ENCODE measurements at regions not wholly inside any gene's neighbourhood (a gene's known extent, or its start where the extent isn't known, plus 50 kb on each side); places are given as distances from the start of the nearest gene placed in this dataset.

DNA sequence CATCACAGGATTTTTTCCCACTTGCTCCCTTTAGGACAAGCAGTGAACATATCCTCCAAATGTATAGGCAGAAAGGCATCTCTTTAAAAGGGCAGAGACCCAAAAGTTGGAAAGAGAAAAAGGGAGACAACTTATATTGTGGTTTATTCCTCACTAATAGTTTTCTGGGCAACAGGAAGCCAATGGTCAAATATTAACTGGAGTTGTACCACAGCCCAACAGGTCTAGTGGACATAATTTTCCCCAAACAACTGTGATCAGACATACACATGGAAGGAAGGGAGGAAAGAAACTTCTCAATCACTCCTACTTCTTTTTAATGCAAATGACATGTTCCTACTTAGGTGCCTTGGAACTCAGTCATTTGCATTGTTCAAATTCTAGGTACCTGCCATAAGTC is 78.4 kb downstream of the SOX9 start:
- Histone ChIP-seq H3K36me3 (replicated peaks) (no peaks in the 10 kb centered on the region), H3K27me3 (replicated peaks) (no peaks in the 10 kb centered on the region), H3K4me3 (ENCODE audit: low read depth, low read length) (no peak overlapping the region), H3K27ac (no peak overlapping the region)
- in situ Hi-C loops (cut with HindIII; ENCODE audit: low pct_ligation_motif_present, low sequenced_read_pairs) = no loop called here
- TF ChIP-seq, protein P1, sequence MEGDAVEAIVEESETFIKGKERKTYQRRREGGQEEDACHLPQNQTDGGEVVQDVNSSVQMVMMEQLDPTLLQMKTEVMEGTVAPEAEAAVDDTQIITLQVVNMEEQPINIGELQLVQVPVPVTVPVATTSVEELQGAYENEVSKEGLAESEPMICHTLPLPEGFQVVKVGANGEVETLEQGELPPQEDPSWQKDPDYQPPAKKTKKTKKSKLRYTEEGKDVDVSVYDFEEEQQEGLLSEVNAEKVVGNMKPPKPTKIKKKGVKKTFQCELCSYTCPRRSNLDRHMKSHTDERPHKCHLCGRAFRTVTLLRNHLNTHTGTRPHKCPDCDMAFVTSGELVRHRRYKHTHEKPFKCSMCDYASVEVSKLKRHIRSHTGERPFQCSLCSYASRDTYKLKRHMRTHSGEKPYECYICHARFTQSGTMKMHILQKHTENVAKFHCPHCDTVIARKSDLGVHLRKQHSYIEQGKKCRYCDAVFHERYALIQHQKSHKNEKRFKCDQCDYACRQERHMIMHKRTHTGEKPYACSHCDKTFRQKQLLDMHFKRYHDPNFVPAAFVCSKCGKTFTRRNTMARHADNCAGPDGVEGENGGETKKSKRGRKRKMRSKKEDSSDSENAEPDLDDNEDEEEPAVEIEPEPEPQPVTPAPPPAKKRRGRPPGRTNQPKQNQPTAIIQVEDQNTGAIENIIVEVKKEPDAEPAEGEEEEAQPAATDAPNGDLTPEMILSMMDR (IDR thresholded peaks at IDR 0.05; ENCODE audit: low read depth, low read length, missing control alignments) = no peak
- no peak for DNase-seq

GRCh38 chr17:72204742-72205141 is 83.9 kb downstream of the SOX9 start:
- H3K4me3 ChIP-seq (ENCODE audit: low read depth, low read length) = no peak overlapping the region
- no peak for DNase-seq
- peaks cover 18% of the 10 kb centered on the region for H3K27me3 ChIP-seq (replicated peaks)
- TF ChIP-seq, protein P1 (IDR thresholded peaks at IDR 0.05; ENCODE audit: low read depth, low read length, missing control alignments) = no peak
- no peak overlapping the region for H3K27ac ChIP-seq
- in situ Hi-C loops (cut with HindIII; ENCODE audit: low pct_ligation_motif_present, low sequenced_read_pairs) = no loop called here
- H3K36me3 ChIP-seq (replicated peaks) = no peaks in the 10 kb centered on the region

- TF ChIP-seq, protein P1 (IDR thresholded peaks at IDR 0.05; ENCODE audit: low read depth, low read length, missing control alignments) = no peak
- no peak for DNase-seq
- no peak overlapping the region for H3K4me3 ChIP-seq (ENCODE audit: low read depth, low read length)
- in situ Hi-C loops (cut with HindIII; ENCODE audit: low pct_ligation_motif_present, low sequenced_read_pairs) = no loop called here
- H3K27me3 ChIP-seq (replicated peaks) = peaks cover 18% of the 10 kb centered on the region
- no peak overlapping the region for H3K27ac ChIP-seq
- no peaks in the 10 kb centered on the region for H3K36me3 ChIP-seq (replicated peaks)
Observed at GRCh38 chr17:72205357-72205756, 84.5 kb downstream of the SOX9 start.

GRCh38 chr17:72205822-72206221 is 85.0 kb downstream of the SOX9 start:
- DNase-seq = no peak
- H3K27me3 ChIP-seq (replicated peaks) = peaks cover 18% of the 10 kb centered on the region
- TF ChIP-seq, protein P1 (IDR thresholded peaks at IDR 0.05; ENCODE audit: low read depth, low read length, missing control alignments) = no peak
- in situ Hi-C loops (cut with HindIII; ENCODE audit: low pct_ligation_motif_present, low sequenced_read_pairs) = no loop called here
- no peak overlapping the region for H3K4me3 ChIP-seq (ENCODE audit: low read depth, low read length)
- no peak overlapping the region for H3K27ac ChIP-seq
- no peaks in the 10 kb centered on the region for H3K36me3 ChIP-seq (replicated peaks)

- Histone ChIP-seq H3K4me3 (ENCODE audit: low read depth, low read length) (no peak overlapping the region), H3K27ac (no peak overlapping the region), H3K36me3 (replicated peaks) (no peaks in the 10 kb centered on the region), H3K27me3 (replicated peaks) (peaks cover 18% of the 10 kb centered on the region)
- TF ChIP-seq, protein P1 (IDR thresholded peaks at IDR 0.05; ENCODE audit: low read depth, low read length, missing control alignments) = no peak
- in situ Hi-C loops (cut with HindIII; ENCODE audit: low pct_ligation_motif_present, low sequenced_read_pairs) = no loop called here
- DNase-seq = no peak
Observed at GRCh38 chr17:72206376-72206775, 85.6 kb downstream of the SOX9 start.

DNA sequence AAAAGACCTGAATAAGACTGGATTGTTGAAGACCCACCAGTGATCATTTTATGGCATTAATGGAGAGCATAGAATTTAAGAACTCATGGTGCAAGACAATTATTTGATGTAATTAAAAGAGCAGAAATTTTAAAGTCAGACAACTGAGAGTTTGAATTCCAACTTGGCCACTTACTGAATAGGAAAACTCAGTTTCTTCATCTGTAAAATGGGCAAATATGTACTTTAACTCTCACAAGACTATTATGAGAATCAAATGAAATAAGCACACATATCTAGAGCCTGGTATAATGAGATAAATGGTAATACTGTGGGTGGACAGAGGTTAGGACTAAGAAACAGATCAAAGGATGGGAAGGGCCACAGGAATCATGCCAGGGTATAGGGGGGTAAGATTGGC is 88.0 kb downstream of the SOX9 start:
- TF ChIP-seq, protein P1 (IDR thresholded peaks at IDR 0.05; ENCODE audit: low read depth, low read length, missing control alignments) = no peak
- Histone ChIP-seq H3K4me3 (ENCODE audit: low read depth, low read length) (no peak overlapping the region), H3K36me3 (replicated peaks) (no peaks in the 10 kb centered on the region), H3K27me3 (replicated peaks) (peaks cover 18% of the 10 kb centered on the region), H3K27ac (no peak overlapping the region)
- in situ Hi-C loops (cut with HindIII; ENCODE audit: low pct_ligation_motif_present, low sequenced_read_pairs) = no loop called here
- no peak for DNase-seq

All from brain microvascular endothelial cell (primary cell).